ENCODE measurements at regions not wholly inside any gene's neighbourhood (a gene's known extent, or its start where the extent isn't known, plus 50 kb on each side); places are given as distances from the start of the nearest gene placed in this dataset.

- TF ChIP-seq CTCF (IDR thresholded peaks at IDR 0.05), result no peak
Observed at GRCh38 chr9:1115370-1115769, 65.2 kb downstream of the DMRT2 start.

GRCh38 chr9:1117439-1117838 is 67.3 kb downstream of the DMRT2 start:
- TF ChIP-seq CTCF (IDR thresholded peaks at IDR 0.05), result no peak

GRCh38 chr9:1120500-1121165 is 70.5 kb downstream of the DMRT2 start:
- no peak for TF ChIP-seq CTCF (IDR thresholded peaks at IDR 0.05)

- no peak for TF ChIP-seq CTCF (IDR thresholded peaks at IDR 0.05)
Observed at GRCh38 chr9:1125741-1126140, 75.6 kb downstream of the DMRT2 start.

- TF ChIP-seq CTCF (IDR thresholded peaks at IDR 0.05), result no peak
Observed at GRCh38 chr9:1128046-1128445, 77.9 kb downstream of the DMRT2 start.

GRCh38 chr9:1129382-1129781 is 79.2 kb downstream of the DMRT2 start:
- TF ChIP-seq CTCF (IDR thresholded peaks at IDR 0.05), result no peak

- no peak for TF ChIP-seq CTCF (IDR thresholded peaks at IDR 0.05)
Observed at GRCh38 chr9:1140057-1140456, 89.9 kb downstream of the DMRT2 start.

GRCh38 chr9:1151691-1152090 is 101.5 kb downstream of the DMRT2 start:
- TF ChIP-seq CTCF (IDR thresholded peaks at IDR 0.05), result no peak
